ENCODE measurements at regions not wholly inside any gene's neighbourhood (a gene's known extent, or its start where the extent isn't known, plus 50 kb on each side); places are given as distances from the start of the nearest gene placed in this dataset.
A peak's percentile ranks its signal among the peaks of the same experiment; 100 is the strongest.

- no TSS peak for BruUV-seq (replicated peaks)
- no peak for DNase-seq (ENCODE audit: low spot score)
- no peaks in the 10 kb centered on the region for H3K36me3 ChIP-seq (ENCODE audit: insufficient read depth, low read length, poor library complexity, severe bottlenecking)
- no peak overlapping the region for H3K4me3 ChIP-seq (ENCODE audit: low read depth, low read length, poor library complexity, severe bottlenecking)
- no peaks in the 10 kb centered on the region for H3K9me3 ChIP-seq (ENCODE audit: low read depth, low read length, poor library complexity, severe bottlenecking)
- intact Hi-C loops (cut with micrococcal nuclease; ENCODE audit: unreplicated experiment): no loop called here
- no peak for TF ChIP-seq CTCF (conservative IDR thresholded peaks at IDR 0.05; ENCODE audit: low read depth, low read length)
- H3K27me3 ChIP-seq (replicated peaks; ENCODE audit: insufficient read depth, low read depth, low read length, poor library complexity): peaks cover 9% of the 10 kb centered on the region
- no peak overlapping the region for H3K27ac ChIP-seq (ENCODE audit: low read depth, low read length, poor library complexity, severe bottlenecking)
- POLR2A ChIA-PET (ENCODE audit: low non-redundant PET): no interaction called here
- H3K4me1 ChIP-seq (ENCODE audit: insufficient read depth, low read length, poor library complexity, severe bottlenecking): no peaks in the 10 kb centered on the region
- CTCF ChIA-PET: no interaction called here
Measured at GRCh38 chr10:78552261-78552811, 516.4 kb upstream of the ZMIZ1 start.

GRCh38 chr10:78553792-78554191 lies 515.0 kb upstream of the ZMIZ1 start:
- TF ChIP-seq EZH2 (IDR thresholded peaks at IDR 0.05; ENCODE audit: borderline replicate concordance, low read depth, low read length, poor library complexity, severe bottlenecking) (no peak), CTCF (conservative IDR thresholded peaks at IDR 0.05; ENCODE audit: low read depth, low read length) (no peak)
- ChIA-PET CTCF (no interaction called here), POLR2A (ENCODE audit: low non-redundant PET) (no interaction called here)

GRCh38 chr10:78555128-78555527 lies 513.6 kb upstream of the ZMIZ1 start:
- Histone ChIP-seq H3K4me1 (ENCODE audit: insufficient read depth, low read length, poor library complexity, severe bottlenecking) (no peaks in the 10 kb centered on the region), H3K27ac (ENCODE audit: low read depth, low read length, poor library complexity, severe bottlenecking) (no peak overlapping the region), H3K27me3 (replicated peaks; ENCODE audit: insufficient read depth, low read depth, low read length, poor library complexity) (no peaks in the 10 kb centered on the region), H3K36me3 (ENCODE audit: insufficient read depth, low read length, poor library complexity, severe bottlenecking) (no peaks in the 10 kb centered on the region), H3K4me3 (ENCODE audit: low read depth, low read length, poor library complexity, severe bottlenecking) (no peak overlapping the region), H3K9me3 (ENCODE audit: low read depth, low read length, poor library complexity, severe bottlenecking) (no peaks in the 10 kb centered on the region)
- DNase-seq (ENCODE audit: low spot score): no peak
- ChIA-PET CTCF (no interaction called here), POLR2A (ENCODE audit: low non-redundant PET) (no interaction called here)
- no peak for TF ChIP-seq CTCF (conservative IDR thresholded peaks at IDR 0.05; ENCODE audit: low read depth, low read length)
- no peak for TF ChIP-seq EZH2 (IDR thresholded peaks at IDR 0.05; ENCODE audit: borderline replicate concordance, low read depth, low read length, poor library complexity, severe bottlenecking)
- intact Hi-C loops (cut with micrococcal nuclease; ENCODE audit: unreplicated experiment): no loop called here
- BruUV-seq (replicated peaks): no TSS peak

More at GRCh38 chr10:78553792-78554191, 515.0 kb upstream of the ZMIZ1 start:
- Histone ChIP-seq H3K27me3 (replicated peaks; ENCODE audit: insufficient read depth, low read depth, low read length, poor library complexity) (peaks cover 1% of the 10 kb centered on the region), H3K4me1 (ENCODE audit: insufficient read depth, low read length, poor library complexity, severe bottlenecking) (no peaks in the 10 kb centered on the region), H3K9me3 (ENCODE audit: low read depth, low read length, poor library complexity, severe bottlenecking) (no peaks in the 10 kb centered on the region), H3K4me3 (ENCODE audit: low read depth, low read length, poor library complexity, severe bottlenecking) (no peak overlapping the region), H3K27ac (ENCODE audit: low read depth, low read length, poor library complexity, severe bottlenecking) (no peak overlapping the region), H3K36me3 (ENCODE audit: insufficient read depth, low read length, poor library complexity, severe bottlenecking) (no peaks in the 10 kb centered on the region)
- peak; percentile 32 for DNase-seq (ENCODE audit: low spot score)
- BruUV-seq (replicated peaks): no TSS peak
- intact Hi-C loops (cut with micrococcal nuclease; ENCODE audit: unreplicated experiment): no loop called here
